ENCODE measurements at regions not wholly inside any gene's neighbourhood (a gene's known extent, or its start where the extent isn't known, plus 50 kb on each side); places are given as distances from the start of the nearest gene placed in this dataset.
"Not testable (repeated sequence)": the region's sequence is repeated elsewhere in the genome, so short reads cannot be mapped to it uniquely, and the experiment has no call there.

GRCh38 chr13:48819899-48820298 is 155.8 kb upstream of the FNDC3A start:
- H3K4me3 ChIP-seq, result no peak overlapping the region
- no peaks in the 10 kb centered on the region for H3K9me3 ChIP-seq (replicated peaks)
- H3K27ac ChIP-seq, result no peak overlapping the region
- no peak for DNase-seq
- H3K36me3 ChIP-seq, result no peaks in the 10 kb centered on the region
- peaks cover 16% of the 10 kb centered on the region for H3K4me1 ChIP-seq
- H3K27me3 ChIP-seq, result no peaks in the 10 kb centered on the region

- not testable (repeated sequence) for H3K27ac ChIP-seq; DNase-seq; H3K4me3 ChIP-seq; H3K36me3 ChIP-seq; H3K9me3 ChIP-seq (replicated peaks); H3K27me3 ChIP-seq
- peaks cover 14% of the 10 kb centered on the region for H3K4me1 ChIP-seq
Observed at GRCh38 chr13:48823526-48823925, 152.2 kb upstream of the FNDC3A start.

GRCh38 chr13:48826039-48826438 is 149.7 kb upstream of the FNDC3A start:
- Histone ChIP-seq H3K36me3 (no peaks in the 10 kb centered on the region), H3K4me3 (no peak overlapping the region)

GRCh38 chr13:48826922-48827454 is 148.7 kb upstream of the FNDC3A start:
- not testable (repeated sequence) for H3K36me3 ChIP-seq; H3K9me3 ChIP-seq (replicated peaks); H3K27me3 ChIP-seq; H3K4me3 ChIP-seq; H3K27ac ChIP-seq; DNase-seq
- H3K4me1 ChIP-seq, result peaks cover 26% of the 10 kb centered on the region

More at GRCh38 chr13:48826039-48826438, 149.7 kb upstream of the FNDC3A start:
- no peak for DNase-seq
- Histone ChIP-seq H3K9me3 (replicated peaks) (no peaks in the 10 kb centered on the region), H3K4me1 (peaks cover 20% of the 10 kb centered on the region), H3K27me3 (no peaks in the 10 kb centered on the region), H3K27ac (no peak overlapping the region)

GRCh38 chr13:48827709-48828108 is 148.0 kb upstream of the FNDC3A start:
- Histone ChIP-seq H3K4me1 (peaks cover 26% of the 10 kb centered on the region), H3K36me3 (no peaks in the 10 kb centered on the region), H3K27me3 (no peaks in the 10 kb centered on the region), H3K4me3 (no peak overlapping the region), H3K9me3 (replicated peaks) (peaks cover 4% of the 10 kb centered on the region; the same call in 1 of the 2 replicates), H3K27ac (no peak overlapping the region)
- DNase-seq, result no peak

GRCh38 chr13:48828962-48829411 is 146.7 kb upstream of the FNDC3A start:
- Histone ChIP-seq H3K36me3 (no peaks in the 10 kb centered on the region), H3K4me1 (peaks cover 23% of the 10 kb centered on the region), H3K9me3 (replicated peaks) (peaks cover 4% of the 10 kb centered on the region; the same call in 1 of the 2 replicates), H3K4me3 (no peak overlapping the region), H3K27me3 (no peaks in the 10 kb centered on the region), H3K27ac (peak overlapping the region; percentile 80)
- DNase-seq, result peak; percentile 54 to 80

- no peak for DNase-seq
- no peaks in the 10 kb centered on the region for H3K36me3 ChIP-seq
- H3K27me3 ChIP-seq, result no peaks in the 10 kb centered on the region
- H3K27ac ChIP-seq, result peak overlapping the region; percentile 80
- peaks cover 4% of the 10 kb centered on the region; the same call in 1 of the 2 replicates for H3K9me3 ChIP-seq (replicated peaks)
- H3K4me1 ChIP-seq, result peaks cover 23% of the 10 kb centered on the region
- H3K4me3 ChIP-seq, result no peak overlapping the region
Observed at GRCh38 chr13:48829536-48829935, 146.2 kb upstream of the FNDC3A start.

- DNase-seq, result peak in 1 of 2 experiments; percentile 13
- peaks cover 4% of the 10 kb centered on the region; the same call in 1 of the 2 replicates for H3K9me3 ChIP-seq (replicated peaks)
- H3K4me3 ChIP-seq, result no peak overlapping the region
- H3K27me3 ChIP-seq, result no peaks in the 10 kb centered on the region
- H3K36me3 ChIP-seq, result no peaks in the 10 kb centered on the region
- H3K4me1 ChIP-seq, result peaks cover 23% of the 10 kb centered on the region
- H3K27ac ChIP-seq, result no peak overlapping the region
Observed at GRCh38 chr13:48831248-48831647, 144.5 kb upstream of the FNDC3A start.

GRCh38 chr13:48833412-48833811 is 142.3 kb upstream of the FNDC3A start:
- Histone ChIP-seq H3K4me3 (no peak overlapping the region), H3K36me3 (no peaks in the 10 kb centered on the region)

GRCh38 chr13:48835326-48835725 is 140.4 kb upstream of the FNDC3A start:
- H3K27me3 ChIP-seq; H3K36me3 ChIP-seq; DNase-seq; H3K4me1 ChIP-seq; H3K27ac ChIP-seq; H3K9me3 ChIP-seq (replicated peaks); H3K4me3 ChIP-seq: not testable (repeated sequence)

More at GRCh38 chr13:48833412-48833811, 142.3 kb upstream of the FNDC3A start:
- no peak overlapping the region for H3K27ac ChIP-seq
- no peaks in the 10 kb centered on the region for H3K27me3 ChIP-seq
- peaks cover 21% of the 10 kb centered on the region for H3K4me1 ChIP-seq
- peaks cover 4% of the 10 kb centered on the region; the same call in 1 of the 2 replicates for H3K9me3 ChIP-seq (replicated peaks)
- no peak for DNase-seq

- DNase-seq, result no peak
- Histone ChIP-seq H3K9me3 (replicated peaks) (no peaks in the 10 kb centered on the region), H3K27ac (no peak overlapping the region), H3K4me1 (no peaks in the 10 kb centered on the region), H3K4me3 (no peak overlapping the region), H3K27me3 (no peaks in the 10 kb centered on the region), H3K36me3 (no peaks in the 10 kb centered on the region)
Observed at GRCh38 chr13:48838193-48838973, 137.3 kb upstream of the FNDC3A start.

- H3K27me3 ChIP-seq, result no peaks in the 10 kb centered on the region
- no peak for DNase-seq
- no peak overlapping the region for H3K27ac ChIP-seq
- no peaks in the 10 kb centered on the region for H3K4me1 ChIP-seq
- H3K36me3 ChIP-seq, result no peaks in the 10 kb centered on the region
- H3K4me3 ChIP-seq, result no peak overlapping the region
- no peaks in the 10 kb centered on the region for H3K9me3 ChIP-seq (replicated peaks)
Observed at GRCh38 chr13:48839171-48839570, 136.5 kb upstream of the FNDC3A start.

- Histone ChIP-seq H3K9me3 (replicated peaks) (no peaks in the 10 kb centered on the region), H3K36me3 (no peaks in the 10 kb centered on the region), H3K4me3 (no peak overlapping the region), H3K4me1 (no peaks in the 10 kb centered on the region), H3K27ac (no peak overlapping the region), H3K27me3 (no peaks in the 10 kb centered on the region)
- DNase-seq, result no peak
Observed at GRCh38 chr13:48840366-48840765, 135.3 kb upstream of the FNDC3A start.

GRCh38 chr13:48842316-48842715 is 133.4 kb upstream of the FNDC3A start:
- DNase-seq, result no peak
- Histone ChIP-seq H3K27ac (no peak overlapping the region), H3K9me3 (replicated peaks) (no peaks in the 10 kb centered on the region), H3K4me1 (no peaks in the 10 kb centered on the region), H3K36me3 (no peaks in the 10 kb centered on the region), H3K27me3 (no peaks in the 10 kb centered on the region), H3K4me3 (no peak overlapping the region)

- H3K4me3 ChIP-seq, result no peak overlapping the region
- H3K36me3 ChIP-seq, result no peaks in the 10 kb centered on the region
- no peaks in the 10 kb centered on the region for H3K9me3 ChIP-seq (replicated peaks)
- H3K27ac ChIP-seq, result no peak overlapping the region
- H3K4me1 ChIP-seq, result no peaks in the 10 kb centered on the region
- no peaks in the 10 kb centered on the region for H3K27me3 ChIP-seq
- DNase-seq, result no peak
Observed at GRCh38 chr13:48843630-48844380, 131.9 kb upstream of the FNDC3A start.
